ENCODE measurements at regions not wholly inside any gene's neighbourhood (a gene's known extent, or its start where the extent isn't known, plus 50 kb on each side); places are given as distances from the start of the nearest gene placed in this dataset.

DNA sequence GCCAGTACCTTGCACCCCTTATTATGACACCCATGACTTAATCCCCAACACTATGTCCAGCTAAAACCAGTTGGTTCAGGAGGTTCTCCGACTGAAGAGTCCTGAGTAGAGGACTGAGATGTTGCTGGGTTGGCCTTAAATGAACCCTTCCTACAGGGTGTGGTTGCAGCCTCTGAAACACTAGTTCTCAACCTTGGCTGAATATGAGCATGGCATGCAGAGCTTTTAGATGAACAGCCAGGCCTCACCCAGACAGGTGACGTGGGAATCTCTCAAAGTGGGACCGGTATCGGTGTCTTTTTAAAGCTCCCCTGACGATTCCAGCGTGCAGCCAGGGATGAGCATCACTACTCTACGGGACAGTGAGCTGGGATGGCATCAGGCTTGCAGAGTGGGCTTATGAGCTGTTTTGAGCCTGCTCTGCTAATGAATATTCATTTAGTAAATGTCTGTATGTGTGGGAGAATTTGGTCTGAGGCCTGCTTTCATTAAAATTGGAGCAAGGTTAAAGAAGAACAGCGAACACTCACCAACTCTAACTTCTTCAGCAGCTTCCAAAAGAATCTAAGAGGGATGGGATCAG lies 79.7 kb upstream of the PRICKLE2 start:
- POLR2A ChIA-PET: no interaction called here
- Histone ChIP-seq H3K4me3 (no peak overlapping the region), H3K4me1 (no peaks in the 10 kb centered on the region), H3K27ac (no peak overlapping the region), H3K4me2 (no peak overlapping the region), H3K9me3 (no peaks in the 10 kb centered on the region)
- WGBS (ENCODE audit: missing lambda C conversion rate): 87% methylated on average over 6 of the region's 8 CpGs
- DNase-seq (ENCODE audit: low read depth in 1 of 2, low spot score in 1 of 2) (no peak), ATAC-seq (no peak), FAIRE-seq (no peak)
- TF ChIP-seq BHLHE40 (IDR thresholded peaks at IDR 0.05; ENCODE audit: low read depth, low read length) (no peak), EHMT2 (IDR thresholded peaks at IDR 0.05; ENCODE audit: low read depth) (no peak), HDAC2 (IDR thresholded peaks at IDR 0.05) (no peak), HOXA7 (CRISPR knock-in tag; IDR thresholded peaks at IDR 0.05) (no peak), ZFP36 (IDR thresholded peaks at IDR 0.05; ENCODE audit: borderline replicate concordance, partially characterized antibody) (no peak), TFCP2L1 (CRISPR knock-in tag; IDR thresholded peaks at IDR 0.05) (no peak), FOSL2 (IDR thresholded peaks at IDR 0.05) (no peak), FOSL2 (CRISPR knock-in tag; IDR thresholded peaks at IDR 0.05) (no peak), RCOR1 (IDR thresholded peaks at IDR 0.05; ENCODE audit: low read depth, low read length) (no peak), MAZ (IDR thresholded peaks at IDR 0.05; ENCODE audit: borderline replicate concordance, low read depth, low read length) (no peak), POLR2A (IDR thresholded peaks at IDR 0.05; ENCODE audit: low read length) (no peak), FOSB (CRISPR knock-in tag; IDR thresholded peaks at IDR 0.05) (no peak), JUN (IDR thresholded peaks at IDR 0.05) (no peak)
- CTCF ChIA-PET: interaction anchor here (0.9 to 1.0 kb wide), 2 partner anchors 12 to 274 kb away, joined by 3 to 5 read pairs; no protein-coding TSS in a partner anchor

DNA sequence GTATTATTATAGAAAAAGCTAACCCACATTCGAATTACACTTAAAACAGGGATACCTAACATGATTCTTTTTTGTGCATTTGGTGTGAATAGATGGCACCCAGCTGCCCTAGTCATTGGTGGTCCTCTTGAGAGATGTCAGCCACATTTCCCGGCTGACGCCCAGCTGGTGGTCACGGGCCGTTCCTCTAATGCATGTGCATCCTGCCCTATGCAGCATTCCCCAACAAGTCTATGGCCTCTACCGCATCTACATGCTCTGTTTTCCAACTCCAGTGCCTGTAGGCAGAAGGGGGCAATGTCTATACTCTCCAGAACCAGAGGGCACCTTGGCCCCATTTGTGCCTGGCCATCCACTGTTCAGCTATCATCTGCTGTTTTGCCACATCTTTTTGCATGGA lies 78.6 kb upstream of the PRICKLE2 start:
- DNase-seq (ENCODE audit: low read depth in 1 of 2, low spot score in 1 of 2) (no peak), FAIRE-seq (no peak), ATAC-seq (no peak)
- H3K4me3 ChIP-seq: no peak overlapping the region
- H3K4me1 ChIP-seq: no peaks in the 10 kb centered on the region
- ChIA-PET POLR2A (no interaction called here), CTCF (interaction anchor here (1.0 to 2.1 kb wide), 2 partner anchors 96 to 273 kb away, joined by 4 to 5 read pairs; no protein-coding TSS in a partner anchor)
- no peak overlapping the region for H3K27ac ChIP-seq
- H3K4me2 ChIP-seq: no peak overlapping the region
- no peaks in the 10 kb centered on the region for H3K9me3 ChIP-seq
- 83% methylated on average over 6 of the region's 6 CpGs for WGBS (ENCODE audit: missing lambda C conversion rate)
- TF ChIP-seq FOXS1 (CRISPR knock-in tag; IDR thresholded peaks at IDR 0.05): no peak
- no peak for TF ChIP-seq ZFP36 (IDR thresholded peaks at IDR 0.05; ENCODE audit: borderline replicate concordance, partially characterized antibody)
- no peak for TF ChIP-seq EHF (CRISPR knock-in tag; IDR thresholded peaks at IDR 0.05)
- TF ChIP-seq MYC (IDR thresholded peaks at IDR 0.05; ENCODE audit: borderline replicate concordance, low read length): no peak
- TF ChIP-seq CBX8 (IDR thresholded peaks at IDR 0.05): no peak
- TF ChIP-seq CTCF (IDR thresholded peaks at IDR 0.05): no peak

- TF ChIP-seq POLR2A (IDR thresholded peaks at IDR 0.05; ENCODE audit: low read length): no peak
- no peak for TF ChIP-seq SREBF2 (IDR thresholded peaks at IDR 0.05)
- no peak for TF ChIP-seq RCOR1 (IDR thresholded peaks at IDR 0.05; ENCODE audit: low read depth, low read length)
- no peak for TF ChIP-seq CBX2 (IDR thresholded peaks at IDR 0.05; ENCODE audit: borderline replicate concordance, low read depth)
- TF ChIP-seq HOXA7 (CRISPR knock-in tag; IDR thresholded peaks at IDR 0.05): no peak
- TF ChIP-seq JUNB (IDR thresholded peaks at IDR 0.05): no peak
- TF ChIP-seq CHD4 (IDR thresholded peaks at IDR 0.05; ENCODE audit: borderline replicate concordance): no peak
- no peak for TF ChIP-seq EP300 (IDR thresholded peaks at IDR 0.05)
- no peak for TF ChIP-seq ZC3H11A (IDR thresholded peaks at IDR 0.05)
- no peak for TF ChIP-seq ZSCAN20 (CRISPR knock-in tag; IDR thresholded peaks at IDR 0.05)
- TF ChIP-seq, protein P1, sequence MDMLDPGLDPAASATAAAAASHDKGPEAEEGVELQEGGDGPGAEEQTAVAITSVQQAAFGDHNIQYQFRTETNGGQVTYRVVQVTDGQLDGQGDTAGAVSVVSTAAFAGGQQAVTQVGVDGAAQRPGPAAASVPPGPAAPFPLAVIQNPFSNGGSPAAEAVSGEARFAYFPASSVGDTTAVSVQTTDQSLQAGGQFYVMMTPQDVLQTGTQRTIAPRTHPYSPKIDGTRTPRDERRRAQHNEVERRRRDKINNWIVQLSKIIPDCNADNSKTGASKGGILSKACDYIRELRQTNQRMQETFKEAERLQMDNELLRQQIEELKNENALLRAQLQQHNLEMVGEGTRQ (IDR thresholded peaks at IDR 0.05): no peak
- no peak for FAIRE-seq
- Histone ChIP-seq H3K4me2 (no peak overlapping the region), H3K9me3 (no peaks in the 10 kb centered on the region; the same call in 2 of the 3 replicates), H3K4me1 (no peaks in the 10 kb centered on the region), H3K4me3 (no peak overlapping the region), H3K27ac (no peak overlapping the region)
- CTCF ChIA-PET: interaction anchor here (2.1 kb wide), 1 partner anchor 97 kb away, joined by 4 read pairs; no protein-coding TSS in a partner anchor
- WGBS (ENCODE audit: missing lambda C conversion rate): 70% methylated on average over 6 of the region's 6 CpGs
- no peak for ATAC-seq
- no peak for DNase-seq (ENCODE audit: low read depth in 1 of 2, low spot score in 1 of 2)
- POLR2A ChIA-PET: no interaction called here
Measured at GRCh38 chr3:64303401-64303800, 78.1 kb upstream of the PRICKLE2 start.
